GM23338 (cell line): ENCODE measurements at regions not wholly inside any gene's neighbourhood (a gene's known extent, or its start where the extent isn't known, plus 50 kb on each side); places are given as distances from the start of the nearest gene placed in this dataset.

Experiments used
- CREB1 ChIP-seq: fragments of 250-450 bp; sonication (Bioruptor Pico); IDR thresholded peaks from 2 replicates; pipeline ENCODE4 v1.5.0; 2020; ENCODE audit warnings: low read depth, mild to moderate bottlenecking, moderate library complexity
- EZH2 ChIP-seq: fragments of 200-600 bp; sonication (generic); IDR thresholded peaks from one replicate; pipeline ENCODE4 v1.8.0; 2017; ENCODE audit warnings: antibody characterized with exemption, mild to moderate bottlenecking, low read depth; ENCODE audit not compliant: unreplicated experiment
- EZH2phosphoT487 ChIP-seq: fragments of 200-600 bp; sonication (generic); IDR thresholded peaks from one replicate; pipeline ENCODE4 v1.8.1; 2018; ENCODE audit warnings: antibody characterized with exemption; ENCODE audit not compliant: unreplicated experiment
- TF ChIP-seq, protein P1 (sequence below), 2 experiments: fragments of 200-600 bp in 1 of 2; sonication (generic) in 1 of 2; conservative IDR thresholded peaks; 2 replicates each; pipeline versions ENCODE4 v1.5.1 to v1.6.1; 2016 to 2017; ENCODE audit warnings: antibody characterized with exemption in 2 of 2, low read depth in 2 of 2, mild to moderate bottlenecking in 2 of 2, moderate library complexity in 1 of 2
- TF ChIP-seq, protein P2 (sequence below): IDR thresholded peaks from one replicate; pipeline ENCODE4 v1.6.1; 2018; ENCODE audit warnings: antibody characterized with exemption; ENCODE audit not compliant: unreplicated experiment

DNA sequence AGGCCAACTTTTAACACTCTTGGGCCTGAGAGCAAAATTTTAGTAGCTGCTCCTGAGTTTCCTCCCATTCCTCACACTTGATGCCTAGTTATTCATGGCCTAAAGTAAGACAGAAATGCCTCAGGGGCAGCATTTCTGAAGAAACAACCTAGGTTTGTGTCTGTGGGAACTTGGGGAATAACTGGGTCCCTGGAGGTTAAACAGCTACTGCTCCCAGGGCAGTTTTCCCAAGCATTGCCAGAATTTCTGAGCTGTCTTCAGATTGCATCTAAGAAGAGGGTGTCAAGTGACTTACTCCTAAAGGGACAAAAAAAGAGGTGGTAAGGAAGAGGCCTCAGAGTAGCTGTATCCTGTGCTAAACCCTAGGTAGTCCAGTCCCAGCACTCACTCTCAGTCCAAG is 130.8 kb upstream of the ACSL4 start:
- TF ChIP-seq, protein P1, sequence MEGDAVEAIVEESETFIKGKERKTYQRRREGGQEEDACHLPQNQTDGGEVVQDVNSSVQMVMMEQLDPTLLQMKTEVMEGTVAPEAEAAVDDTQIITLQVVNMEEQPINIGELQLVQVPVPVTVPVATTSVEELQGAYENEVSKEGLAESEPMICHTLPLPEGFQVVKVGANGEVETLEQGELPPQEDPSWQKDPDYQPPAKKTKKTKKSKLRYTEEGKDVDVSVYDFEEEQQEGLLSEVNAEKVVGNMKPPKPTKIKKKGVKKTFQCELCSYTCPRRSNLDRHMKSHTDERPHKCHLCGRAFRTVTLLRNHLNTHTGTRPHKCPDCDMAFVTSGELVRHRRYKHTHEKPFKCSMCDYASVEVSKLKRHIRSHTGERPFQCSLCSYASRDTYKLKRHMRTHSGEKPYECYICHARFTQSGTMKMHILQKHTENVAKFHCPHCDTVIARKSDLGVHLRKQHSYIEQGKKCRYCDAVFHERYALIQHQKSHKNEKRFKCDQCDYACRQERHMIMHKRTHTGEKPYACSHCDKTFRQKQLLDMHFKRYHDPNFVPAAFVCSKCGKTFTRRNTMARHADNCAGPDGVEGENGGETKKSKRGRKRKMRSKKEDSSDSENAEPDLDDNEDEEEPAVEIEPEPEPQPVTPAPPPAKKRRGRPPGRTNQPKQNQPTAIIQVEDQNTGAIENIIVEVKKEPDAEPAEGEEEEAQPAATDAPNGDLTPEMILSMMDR (conservative IDR thresholded peaks at IDR 0.05; ENCODE audit: low read depth in 2 of 2), result no peak
- no peak for TF ChIP-seq EZH2
- no peak for TF ChIP-seq CREB1 (CRISPR knock-in tag)
- TF ChIP-seq, protein P2, sequence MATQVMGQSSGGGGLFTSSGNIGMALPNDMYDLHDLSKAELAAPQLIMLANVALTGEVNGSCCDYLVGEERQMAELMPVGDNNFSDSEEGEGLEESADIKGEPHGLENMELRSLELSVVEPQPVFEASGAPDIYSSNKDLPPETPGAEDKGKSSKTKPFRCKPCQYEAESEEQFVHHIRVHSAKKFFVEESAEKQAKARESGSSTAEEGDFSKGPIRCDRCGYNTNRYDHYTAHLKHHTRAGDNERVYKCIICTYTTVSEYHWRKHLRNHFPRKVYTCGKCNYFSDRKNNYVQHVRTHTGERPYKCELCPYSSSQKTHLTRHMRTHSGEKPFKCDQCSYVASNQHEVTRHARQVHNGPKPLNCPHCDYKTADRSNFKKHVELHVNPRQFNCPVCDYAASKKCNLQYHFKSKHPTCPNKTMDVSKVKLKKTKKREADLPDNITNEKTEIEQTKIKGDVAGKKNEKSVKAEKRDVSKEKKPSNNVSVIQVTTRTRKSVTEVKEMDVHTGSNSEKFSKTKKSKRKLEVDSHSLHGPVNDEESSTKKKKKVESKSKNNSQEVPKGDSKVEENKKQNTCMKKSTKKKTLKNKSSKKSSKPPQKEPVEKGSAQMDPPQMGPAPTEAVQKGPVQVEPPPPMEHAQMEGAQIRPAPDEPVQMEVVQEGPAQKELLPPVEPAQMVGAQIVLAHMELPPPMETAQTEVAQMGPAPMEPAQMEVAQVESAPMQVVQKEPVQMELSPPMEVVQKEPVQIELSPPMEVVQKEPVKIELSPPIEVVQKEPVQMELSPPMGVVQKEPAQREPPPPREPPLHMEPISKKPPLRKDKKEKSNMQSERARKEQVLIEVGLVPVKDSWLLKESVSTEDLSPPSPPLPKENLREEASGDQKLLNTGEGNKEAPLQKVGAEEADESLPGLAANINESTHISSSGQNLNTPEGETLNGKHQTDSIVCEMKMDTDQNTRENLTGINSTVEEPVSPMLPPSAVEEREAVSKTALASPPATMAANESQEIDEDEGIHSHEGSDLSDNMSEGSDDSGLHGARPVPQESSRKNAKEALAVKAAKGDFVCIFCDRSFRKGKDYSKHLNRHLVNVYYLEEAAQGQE, result no peak
- TF ChIP-seq EZH2phosphoT487, result no peak
